Activated B cell treated with CpG ODN at 0.5 μM for 24 hours (primary cell): ENCODE measurements at regions not wholly inside any gene's neighbourhood (a gene's known extent, or its start where the extent isn't known, plus 50 kb on each side); places are given as distances from the start of the nearest gene placed in this dataset.

Experiments
- ATAC-seq: fragments of 200-7000 bp; cut with Tn5 transposase; one replicate; pipeline ENCODE4 v1.10.0; 2021; ENCODE audit warnings: low read depth, mild to moderate bottlenecking, moderate library complexity
- CTCF ChIA-PET: fragments of 350-600 bp; sonication (Branson Sonifier 250); formaldehyde crosslinking; loops from one replicate; lab custom pipeline; 2021; ENCODE audit warnings: antibody characterized with exemption; lab: Charles Lee
- POLR2A ChIA-PET: fragments of 350-600 bp; sonication (Branson Sonifier 250); formaldehyde crosslinking; loops from one replicate; lab custom pipeline; 2021; ENCODE audit warnings: antibody characterized with exemption; lab: Charles Lee
- DNase-seq: peaks from one replicate; pipeline ENCODE4 v3.0.0; 2022
- H3K27ac Mint-ChIP-seq: one replicate; pipeline ENCODE4 v1.8.0; 2020; ENCODE audit warnings: mixed read lengths
- H3K27me3 Mint-ChIP-seq: one replicate; pipeline ENCODE4 v1.8.0; 2021; ENCODE audit warnings: mixed read lengths
- H3K36me3 Mint-ChIP-seq: one replicate; pipeline ENCODE4 v1.8.0; 2021; ENCODE audit warnings: low read depth, mixed read lengths
- H3K4me1 Mint-ChIP-seq: one replicate; pipeline ENCODE4 v1.8.0; 2021; ENCODE audit warnings: mixed read lengths
- H3K4me3 Mint-ChIP-seq: one replicate; pipeline ENCODE4 v1.8.0; 2020; ENCODE audit warnings: mild to moderate bottlenecking, mixed read lengths
- H3K9me3 Mint-ChIP-seq: one replicate; pipeline ENCODE4 v1.8.0; 2020; ENCODE audit warnings: mixed read lengths
- intact Hi-C: fragments of 100-400 bp; cut with micrococcal nuclease; formaldehyde crosslinking; loops from one replicate; pipeline ENCODE4 v1.15.1; 2024
- TF ChIP-seq, protein P1 (sequence below): fragments of 200-600 bp; IDR thresholded peaks from one replicate; pipeline ENCODE4 v1.8.0; 2022; ENCODE audit warnings: antibody characterized with exemption, mild to moderate bottlenecking

DNA sequence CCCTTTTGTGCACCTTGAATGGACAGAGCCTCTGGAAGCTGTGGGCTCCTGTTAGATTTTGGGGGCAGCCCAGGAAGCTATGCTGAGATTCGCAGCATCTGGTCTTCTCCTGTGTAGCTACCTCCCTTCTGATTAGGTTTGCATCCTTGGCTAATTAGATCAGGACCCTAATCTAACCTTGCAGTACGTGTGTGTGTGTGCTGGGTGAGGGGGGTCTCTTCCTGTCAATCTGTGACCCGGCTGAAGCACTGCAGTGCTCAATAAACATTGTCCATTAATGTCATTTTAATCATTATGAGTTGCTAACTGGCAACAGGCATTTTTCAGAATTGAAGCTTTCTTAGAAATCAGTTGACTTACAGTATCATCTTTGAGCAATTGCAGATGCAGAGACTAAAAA, 229.1 kb upstream of the STXBP5 start:
- intact Hi-C loops = no loop called here
- ChIA-PET POLR2A (no interaction called here), CTCF (no interaction called here)
- Mint-ChIP-seq H3K36me3 (no peaks in the 10 kb centered on the region), H3K4me1 (no peaks in the 10 kb centered on the region), H3K9me3 (no peaks in the 10 kb centered on the region), H3K4me3 (no peak overlapping the region), H3K27ac (no peak overlapping the region), H3K27me3 (no peaks in the 10 kb centered on the region)
- ATAC-seq = no peak
- TF ChIP-seq, protein P1, sequence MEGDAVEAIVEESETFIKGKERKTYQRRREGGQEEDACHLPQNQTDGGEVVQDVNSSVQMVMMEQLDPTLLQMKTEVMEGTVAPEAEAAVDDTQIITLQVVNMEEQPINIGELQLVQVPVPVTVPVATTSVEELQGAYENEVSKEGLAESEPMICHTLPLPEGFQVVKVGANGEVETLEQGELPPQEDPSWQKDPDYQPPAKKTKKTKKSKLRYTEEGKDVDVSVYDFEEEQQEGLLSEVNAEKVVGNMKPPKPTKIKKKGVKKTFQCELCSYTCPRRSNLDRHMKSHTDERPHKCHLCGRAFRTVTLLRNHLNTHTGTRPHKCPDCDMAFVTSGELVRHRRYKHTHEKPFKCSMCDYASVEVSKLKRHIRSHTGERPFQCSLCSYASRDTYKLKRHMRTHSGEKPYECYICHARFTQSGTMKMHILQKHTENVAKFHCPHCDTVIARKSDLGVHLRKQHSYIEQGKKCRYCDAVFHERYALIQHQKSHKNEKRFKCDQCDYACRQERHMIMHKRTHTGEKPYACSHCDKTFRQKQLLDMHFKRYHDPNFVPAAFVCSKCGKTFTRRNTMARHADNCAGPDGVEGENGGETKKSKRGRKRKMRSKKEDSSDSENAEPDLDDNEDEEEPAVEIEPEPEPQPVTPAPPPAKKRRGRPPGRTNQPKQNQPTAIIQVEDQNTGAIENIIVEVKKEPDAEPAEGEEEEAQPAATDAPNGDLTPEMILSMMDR = no peak
- DNase-seq = no peak

DNA sequence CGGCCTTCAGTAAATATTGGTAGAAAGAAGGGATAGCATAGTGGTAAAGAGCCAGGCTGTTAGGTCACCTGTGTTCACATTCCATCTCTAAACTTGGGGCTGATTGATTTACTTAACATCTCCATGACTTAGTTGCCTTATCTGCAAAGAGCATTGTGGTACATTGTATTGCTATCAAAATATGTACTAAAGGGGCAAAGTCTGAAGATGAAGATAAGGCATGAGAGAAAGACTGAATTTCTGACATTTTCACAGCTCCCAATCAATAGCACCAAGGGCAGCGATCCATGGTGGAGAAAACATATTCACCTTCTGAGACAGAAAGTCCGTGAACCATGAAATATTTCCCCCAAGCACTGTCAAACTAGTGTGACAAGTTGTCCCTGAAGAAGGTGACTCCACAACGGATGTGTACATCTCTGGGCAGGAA, 223.3 kb upstream of the STXBP5 start:
- no peaks in the 10 kb centered on the region for H3K27me3 Mint-ChIP-seq
- intact Hi-C loops = no loop called here
- no peak for ATAC-seq
- no peak for DNase-seq
- POLR2A ChIA-PET = no interaction called here
- TF ChIP-seq, protein P1 = no peak
- no peak overlapping the region for H3K4me3 Mint-ChIP-seq
- no peak overlapping the region for H3K27ac Mint-ChIP-seq
- H3K4me1 Mint-ChIP-seq = no peaks in the 10 kb centered on the region
- H3K9me3 Mint-ChIP-seq = peaks cover 2% of the 10 kb centered on the region
- no peaks in the 10 kb centered on the region for H3K36me3 Mint-ChIP-seq
- CTCF ChIA-PET = no interaction called here

DNA sequence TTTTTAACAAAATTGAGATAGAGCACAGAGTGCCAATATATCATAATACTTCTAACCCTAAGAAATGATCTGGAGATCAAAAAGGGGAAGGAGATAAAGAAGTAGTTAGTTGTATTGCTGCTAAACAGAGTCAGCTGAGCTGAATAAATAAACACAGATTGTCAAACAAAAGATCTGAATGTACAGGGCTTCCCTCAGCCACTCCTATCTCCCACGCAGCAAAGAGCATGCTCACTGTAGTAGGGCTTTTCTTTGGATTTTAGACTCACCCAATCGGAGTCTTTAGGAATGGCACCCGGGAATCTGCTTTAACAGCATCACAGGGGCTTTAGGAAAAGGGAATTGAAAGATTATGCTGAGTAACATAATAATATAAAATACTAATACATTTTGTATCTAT, 222.2 kb upstream of the STXBP5 start:
- TF ChIP-seq, protein P1 = no peak
- no peaks in the 10 kb centered on the region for H3K4me1 Mint-ChIP-seq
- ChIA-PET POLR2A (no interaction called here), CTCF (no interaction called here)
- intact Hi-C loops = no loop called here
- peaks cover 4% of the 10 kb centered on the region for H3K9me3 Mint-ChIP-seq
- H3K4me3 Mint-ChIP-seq = no peak overlapping the region
- no peak for ATAC-seq
- DNase-seq = no peak
- H3K36me3 Mint-ChIP-seq = no peaks in the 10 kb centered on the region
- no peak overlapping the region for H3K27ac Mint-ChIP-seq
- no peaks in the 10 kb centered on the region for H3K27me3 Mint-ChIP-seq

DNA sequence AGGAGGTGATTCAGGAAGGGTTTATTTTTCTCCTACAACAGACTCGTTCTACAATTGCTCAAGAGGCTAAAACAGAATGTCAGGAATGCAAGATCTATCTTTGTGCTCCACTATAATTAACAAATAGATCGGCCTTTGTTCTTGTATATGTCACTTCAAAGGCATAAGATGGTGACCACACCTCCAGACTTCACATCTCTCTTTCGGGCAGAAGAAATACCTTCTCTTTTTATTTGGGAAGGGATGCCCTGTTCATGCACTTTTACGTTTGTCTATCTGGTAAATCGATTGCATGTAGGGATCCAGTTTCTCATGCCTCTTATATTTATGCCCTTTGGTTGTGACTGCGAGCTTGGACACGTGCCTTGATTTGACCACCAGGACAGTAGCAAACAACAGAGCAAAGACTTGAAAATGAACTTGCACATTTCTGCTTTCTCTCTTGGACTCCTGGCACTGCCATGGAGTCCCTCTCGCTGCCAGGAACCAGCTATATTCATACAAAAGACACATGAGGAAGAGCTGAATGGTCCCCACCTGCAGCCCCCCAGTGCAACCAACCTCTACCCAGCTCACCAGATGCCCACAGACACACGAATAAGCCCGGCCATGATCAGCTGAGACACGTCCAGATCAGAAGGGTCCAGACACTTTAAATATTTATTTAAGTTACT, 219.8 kb upstream of the STXBP5 start:
- TF ChIP-seq, protein P1 = no peak
- POLR2A ChIA-PET = no interaction called here
- ATAC-seq = no peak
- CTCF ChIA-PET = no interaction called here
- peaks cover 4% of the 10 kb centered on the region for H3K9me3 Mint-ChIP-seq
- no peak overlapping the region for H3K4me3 Mint-ChIP-seq
- H3K4me1 Mint-ChIP-seq = no peaks in the 10 kb centered on the region
- H3K36me3 Mint-ChIP-seq = no peaks in the 10 kb centered on the region
- intact Hi-C loops = no loop called here
- no peak for DNase-seq
- no peak overlapping the region for H3K27ac Mint-ChIP-seq
- H3K27me3 Mint-ChIP-seq = no peaks in the 10 kb centered on the region

DNA sequence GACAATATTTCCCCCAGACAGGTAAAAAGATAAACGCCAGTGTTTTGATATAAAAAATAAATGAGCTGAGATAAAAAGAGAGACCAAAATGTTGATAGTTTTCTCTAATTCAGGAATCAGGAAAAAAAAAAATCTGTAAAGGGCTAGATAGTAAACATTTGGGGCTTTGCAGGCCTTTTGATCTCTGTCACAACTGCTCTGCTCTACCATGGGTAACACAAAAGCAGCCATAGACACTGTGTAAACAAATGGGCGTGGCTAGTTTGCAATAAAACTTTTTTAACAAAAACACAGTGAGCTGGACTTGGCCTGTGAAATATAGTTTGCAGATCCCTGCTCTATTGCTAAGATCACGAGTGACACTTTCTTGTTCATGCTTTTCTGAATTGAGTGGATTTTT, 219.1 kb upstream of the STXBP5 start:
- intact Hi-C loops = no loop called here
- CTCF ChIA-PET = no interaction called here
- Mint-ChIP-seq H3K4me3 (no peak overlapping the region), H3K36me3 (no peaks in the 10 kb centered on the region), H3K4me1 (no peaks in the 10 kb centered on the region), H3K27me3 (no peaks in the 10 kb centered on the region), H3K9me3 (peaks cover 4% of the 10 kb centered on the region), H3K27ac (no peak overlapping the region)
- DNase-seq = no peak
- POLR2A ChIA-PET = no interaction called here
- TF ChIP-seq, protein P1 = no peak
- no peak for ATAC-seq
